Chondrocyte (in vitro differentiated cells): ENCODE measurements at regions not wholly inside any gene's neighbourhood (a gene's known extent, or its start where the extent isn't known, plus 50 kb on each side); places are given as distances from the start of the nearest gene placed in this dataset.

Experiments
- DNase-seq: peaks from one replicate; pipeline ENCODE4 v3.0.0; 2021; ENCODE audit warnings: mixed read lengths, low spot score
- H3K27ac Mint-ChIP-seq: one replicate; pipeline ENCODE4 v1.8.0; 2021; ENCODE audit warnings: mild to moderate bottlenecking, moderate library complexity, mixed read lengths; ENCODE audit not compliant: unreplicated experiment
- H3K27me3 Mint-ChIP-seq: 2 replicates; pipeline ENCODE4 v1.8.0; 2021; ENCODE audit warnings: low read depth, mixed read lengths
- H3K36me3 Mint-ChIP-seq: 2 replicates; pipeline ENCODE4 v1.8.0; 2021; ENCODE audit warnings: low read depth, mixed read lengths
- H3K4me1 Mint-ChIP-seq: 2 replicates; pipeline ENCODE4 v1.8.0; 2021; ENCODE audit warnings: low read depth, mild to moderate bottlenecking, mixed read lengths
- H3K4me3 Mint-ChIP-seq: one replicate; pipeline ENCODE4 v1.8.0; 2021; ENCODE audit warnings: mild to moderate bottlenecking, moderate library complexity, mixed read lengths; ENCODE audit not compliant: unreplicated experiment
- H3K9me3 Mint-ChIP-seq: 2 replicates; pipeline ENCODE4 v1.8.0; 2021; ENCODE audit warnings: low read depth, mixed read lengths
- TF ChIP-seq, protein P1 (sequence below): fragments of 200-600 bp; sonication (generic); IDR thresholded peaks from 2 replicates; pipeline ENCODE4 v1.5.0; 2021; ENCODE audit warnings: antibody characterized with exemption, mild to moderate bottlenecking, moderate library complexity

GRCh38 chr3:72287956-72288355 lies 503.0 kb upstream of the PROK2 start:
- H3K4me1 Mint-ChIP-seq = peaks cover 22% of the 10 kb centered on the region
- peaks cover 36% of the 10 kb centered on the region for H3K27me3 Mint-ChIP-seq
- H3K36me3 Mint-ChIP-seq = peaks cover 2% of the 10 kb centered on the region
- DNase-seq = no peak
- peaks cover 5% of the 10 kb centered on the region for H3K9me3 Mint-ChIP-seq
- H3K4me3 Mint-ChIP-seq = no peak overlapping the region
- H3K27ac Mint-ChIP-seq = no peak overlapping the region
- TF ChIP-seq, protein P1, sequence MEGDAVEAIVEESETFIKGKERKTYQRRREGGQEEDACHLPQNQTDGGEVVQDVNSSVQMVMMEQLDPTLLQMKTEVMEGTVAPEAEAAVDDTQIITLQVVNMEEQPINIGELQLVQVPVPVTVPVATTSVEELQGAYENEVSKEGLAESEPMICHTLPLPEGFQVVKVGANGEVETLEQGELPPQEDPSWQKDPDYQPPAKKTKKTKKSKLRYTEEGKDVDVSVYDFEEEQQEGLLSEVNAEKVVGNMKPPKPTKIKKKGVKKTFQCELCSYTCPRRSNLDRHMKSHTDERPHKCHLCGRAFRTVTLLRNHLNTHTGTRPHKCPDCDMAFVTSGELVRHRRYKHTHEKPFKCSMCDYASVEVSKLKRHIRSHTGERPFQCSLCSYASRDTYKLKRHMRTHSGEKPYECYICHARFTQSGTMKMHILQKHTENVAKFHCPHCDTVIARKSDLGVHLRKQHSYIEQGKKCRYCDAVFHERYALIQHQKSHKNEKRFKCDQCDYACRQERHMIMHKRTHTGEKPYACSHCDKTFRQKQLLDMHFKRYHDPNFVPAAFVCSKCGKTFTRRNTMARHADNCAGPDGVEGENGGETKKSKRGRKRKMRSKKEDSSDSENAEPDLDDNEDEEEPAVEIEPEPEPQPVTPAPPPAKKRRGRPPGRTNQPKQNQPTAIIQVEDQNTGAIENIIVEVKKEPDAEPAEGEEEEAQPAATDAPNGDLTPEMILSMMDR = no peak

- Mint-ChIP-seq H3K36me3 (peaks cover 4% of the 10 kb centered on the region), H3K4me1 (peaks cover 16% of the 10 kb centered on the region)
- no peak for DNase-seq
Measured at GRCh38 chr3:72285502-72285901, 500.6 kb upstream of the PROK2 start.

DNA sequence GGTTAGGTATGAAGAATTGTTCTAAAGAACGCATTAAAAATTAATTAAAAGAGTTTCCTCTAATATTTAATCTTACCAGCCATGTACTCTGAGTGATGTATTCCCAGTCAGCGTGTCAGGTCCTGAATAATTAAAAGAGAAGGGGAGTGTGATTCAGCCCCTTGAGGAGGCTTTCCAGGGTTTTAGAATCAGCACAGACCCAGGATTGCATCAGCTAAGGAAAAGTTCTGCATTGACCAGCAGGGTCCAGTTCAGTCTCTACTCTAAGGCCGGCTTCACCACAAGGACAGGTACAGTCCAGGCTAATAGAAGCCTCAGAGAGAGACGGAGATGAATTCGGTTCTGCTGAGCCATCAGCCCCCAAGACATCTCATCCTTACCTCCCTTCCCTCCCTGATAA lies 499.5 kb upstream of the PROK2 start:
- Mint-ChIP-seq H3K9me3 (peaks cover 11% of the 10 kb centered on the region), H3K27me3 (peaks cover 37% of the 10 kb centered on the region), H3K4me3 (no peak overlapping the region), H3K36me3 (peaks cover 4% of the 10 kb centered on the region), H3K4me1 (peaks cover 12% of the 10 kb centered on the region), H3K27ac (no peak overlapping the region)
- no peak for DNase-seq
- TF ChIP-seq, protein P1 = no peak

More at GRCh38 chr3:72285502-72285901, 500.6 kb upstream of the PROK2 start:
- Mint-ChIP-seq H3K9me3 (peaks cover 11% of the 10 kb centered on the region), H3K4me3 (no peak overlapping the region), H3K27me3 (peaks cover 41% of the 10 kb centered on the region), H3K27ac (no peak overlapping the region)
- TF ChIP-seq, protein P1 = no peak

DNA sequence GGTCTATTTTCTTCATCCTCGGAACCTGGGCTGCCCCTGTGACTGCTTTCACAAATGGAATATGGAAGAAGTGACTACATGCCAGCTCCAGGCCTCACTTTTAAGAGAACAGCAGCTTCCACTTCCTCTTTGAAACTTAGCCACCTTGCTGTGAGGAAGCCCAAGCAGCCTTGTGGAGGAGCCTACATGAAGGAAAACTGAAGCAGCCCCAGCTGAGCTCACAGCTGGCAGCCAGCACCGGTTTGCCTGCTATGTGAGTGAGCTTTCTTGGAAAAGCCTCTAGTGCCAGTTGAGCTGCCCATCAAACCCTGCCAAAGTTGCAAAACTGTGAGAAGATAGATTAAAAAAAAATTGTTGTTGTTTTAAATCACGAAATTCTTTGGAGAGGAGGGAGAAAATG lies 498.0 kb upstream of the PROK2 start:
- Mint-ChIP-seq H3K9me3 (peaks cover 11% of the 10 kb centered on the region), H3K27ac (no peak overlapping the region), H3K4me1 (peaks cover 3% of the 10 kb centered on the region), H3K27me3 (peaks cover 42% of the 10 kb centered on the region), H3K36me3 (peaks cover 4% of the 10 kb centered on the region), H3K4me3 (no peak overlapping the region)
- TF ChIP-seq, protein P1 = no peak
- no peak for DNase-seq

DNA sequence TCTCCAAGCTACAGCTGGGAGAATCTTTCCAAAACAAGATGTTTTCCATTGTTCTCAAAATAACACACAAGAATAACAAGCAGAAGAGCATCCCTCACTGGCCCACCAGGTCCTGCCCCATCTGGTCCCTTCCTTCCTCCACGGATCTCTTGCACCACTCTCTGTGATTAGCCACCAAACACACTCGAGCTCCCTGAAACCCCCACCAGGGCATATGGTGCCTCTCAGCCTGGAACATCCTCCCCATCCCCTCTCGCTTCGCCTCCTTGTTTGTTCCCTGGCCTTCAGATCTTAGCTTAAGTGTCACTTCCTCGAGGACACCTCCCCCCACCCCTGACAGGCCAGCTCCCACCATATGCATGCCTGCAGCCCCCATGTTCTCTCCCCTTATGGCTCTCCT lies 496.6 kb upstream of the PROK2 start:
- Mint-ChIP-seq H3K36me3 (peaks cover 4% of the 10 kb centered on the region), H3K9me3 (peaks cover 11% of the 10 kb centered on the region), H3K4me3 (no peak overlapping the region), H3K4me1 (peaks cover 3% of the 10 kb centered on the region), H3K27me3 (peaks cover 37% of the 10 kb centered on the region), H3K27ac (no peak overlapping the region)
- no peak for DNase-seq
- TF ChIP-seq, protein P1 = no peak
